HG02759 (cell line): ENCODE measurements at regions not wholly inside any gene's neighbourhood (a gene's known extent, or its start where the extent isn't known, plus 50 kb on each side); places are given as distances from the start of the nearest gene placed in this dataset.

Experiments
- ATAC-seq: cut with Tn5 transposase; IDR thresholded peaks from one replicate; pipeline ENCODE4 v1.9.1; 2021; ENCODE audit warnings: mild to moderate bottlenecking, moderate library complexity; ENCODE audit not compliant: unreplicated experiment

DNA sequence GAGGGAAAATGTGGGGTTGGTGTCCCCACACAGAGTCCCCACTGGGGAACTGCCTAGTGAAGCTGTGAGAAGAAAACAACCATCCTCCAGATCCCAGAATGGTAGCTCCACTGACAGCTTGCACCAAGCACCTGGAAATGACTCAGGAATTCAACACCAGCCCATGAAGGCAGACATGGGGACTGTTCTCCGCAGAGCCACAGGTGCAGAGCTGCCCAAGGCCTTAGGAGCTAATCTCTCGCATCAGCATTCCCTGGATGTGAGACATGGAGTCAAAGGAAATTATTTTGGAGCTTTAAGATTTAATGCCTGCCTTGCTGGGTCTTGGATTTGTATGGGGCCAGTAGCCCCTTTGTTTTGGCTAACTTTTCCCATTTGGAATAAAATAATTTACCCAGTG, 367.9 kb downstream of the FAM133A start:
- no peak for ATAC-seq

- no peak for ATAC-seq
Observed at GRCh38 chrX:94045724-94046123, 371.7 kb downstream of the FAM133A start.

GRCh38 chrX:94051926-94052325, 377.9 kb downstream of the FAM133A start:
- ATAC-seq: no peak

- no peak for ATAC-seq
Observed at GRCh38 chrX:94053575-94053974, 379.6 kb downstream of the FAM133A start.

DNA sequence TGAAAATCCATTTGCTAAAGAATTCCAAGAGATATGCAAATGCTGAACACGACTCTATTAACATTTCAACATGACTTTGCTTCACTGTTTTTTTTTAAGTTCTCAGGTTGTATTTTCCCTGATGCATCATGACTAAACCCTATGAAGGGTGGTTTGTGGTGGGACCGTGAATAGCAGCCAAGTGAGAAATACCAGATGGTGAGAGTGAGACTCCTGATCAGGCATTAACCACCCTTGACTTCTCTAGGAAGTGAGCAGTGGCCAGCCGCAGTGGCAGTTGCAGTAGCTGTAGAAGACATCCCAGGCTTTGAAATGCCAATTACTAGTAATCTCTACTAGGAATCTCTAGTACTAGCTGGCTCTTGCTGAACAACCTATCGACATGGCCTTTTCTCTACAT, 383.4 kb downstream of the FAM133A start:
- no peak for ATAC-seq

DNA sequence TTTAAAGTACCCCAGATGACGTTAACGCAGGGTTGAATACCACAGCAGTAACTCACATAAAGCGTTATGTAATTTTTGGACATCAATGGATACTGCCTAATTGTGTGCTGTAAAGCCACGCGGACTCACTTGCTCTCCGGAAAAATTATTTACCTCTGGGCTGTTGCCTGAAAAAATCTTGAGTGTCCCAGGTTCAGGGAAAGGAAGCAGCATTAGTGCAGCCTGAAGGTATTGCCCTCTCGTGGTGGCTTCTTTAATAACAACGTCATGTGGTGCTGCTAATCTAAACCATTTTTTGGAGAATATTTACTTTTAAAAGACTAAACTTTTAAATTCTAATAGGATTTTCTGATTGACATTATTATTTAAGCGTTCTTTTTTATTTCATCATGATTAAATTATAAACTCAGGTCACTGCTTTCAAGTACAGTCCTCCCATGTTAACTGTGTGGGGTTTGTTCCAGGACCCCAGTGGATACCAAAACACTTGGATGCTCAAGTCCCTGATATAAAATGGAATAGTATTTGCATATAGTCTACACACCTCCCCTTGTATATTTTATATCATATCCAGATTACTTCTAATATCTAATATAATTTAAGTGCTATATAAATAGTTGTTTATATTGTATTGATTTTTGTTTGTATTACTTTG, 384.8 kb downstream of the FAM133A start:
- no peak for ATAC-seq

GRCh38 chrX:94065091-94065490, 391.1 kb downstream of the FAM133A start:
- no peak for ATAC-seq

DNA sequence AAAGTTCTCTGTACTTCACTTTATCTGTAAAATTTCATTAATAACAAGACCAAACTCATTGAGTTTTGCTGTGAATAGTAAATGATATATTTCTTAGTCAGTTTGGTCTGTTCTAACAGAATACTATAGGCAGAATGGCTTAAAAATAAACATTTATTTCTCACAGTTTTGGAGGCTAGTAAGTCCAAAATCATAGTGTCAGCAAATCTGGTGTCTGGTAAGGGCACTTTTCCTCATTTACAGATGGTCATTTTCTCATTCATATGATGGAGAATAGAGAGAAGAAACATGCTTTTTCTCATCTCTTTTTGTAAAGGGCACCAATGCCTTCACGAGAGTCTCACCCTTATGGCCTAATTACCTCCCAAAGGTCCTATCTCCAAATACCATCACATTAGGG, 415.1 kb downstream of the FAM133A start:
- ATAC-seq: no peak

GRCh38 chrX:94097868-94098267, 423.9 kb downstream of the FAM133A start:
- ATAC-seq: no peak

GRCh38 chrX:94107981-94108380, 434.0 kb downstream of the FAM133A start:
- ATAC-seq: no peak

- ATAC-seq: no peak
Observed at GRCh38 chrX:94114362-94114761, 440.4 kb downstream of the FAM133A start.

DNA sequence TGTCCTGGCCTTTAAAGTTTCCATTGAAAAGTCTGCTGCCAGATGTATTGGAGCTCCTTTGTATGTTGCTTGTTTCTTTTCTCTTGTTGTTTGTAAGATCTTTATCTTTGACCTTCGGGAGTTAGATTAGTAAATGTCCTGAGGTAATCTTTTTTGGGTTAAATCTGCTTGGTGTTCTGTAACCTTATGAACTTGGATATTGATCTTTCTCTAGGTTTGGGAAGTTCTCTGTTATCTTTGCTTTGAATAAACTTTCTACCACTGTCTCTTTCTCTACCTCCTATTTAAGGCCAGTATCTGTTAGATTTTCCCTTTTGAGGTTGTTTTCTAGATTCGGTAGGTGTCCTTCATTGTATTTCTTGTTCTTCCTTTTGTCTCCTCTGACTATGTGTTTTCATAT, 447.8 kb downstream of the FAM133A start:
- ATAC-seq: no peak

DNA sequence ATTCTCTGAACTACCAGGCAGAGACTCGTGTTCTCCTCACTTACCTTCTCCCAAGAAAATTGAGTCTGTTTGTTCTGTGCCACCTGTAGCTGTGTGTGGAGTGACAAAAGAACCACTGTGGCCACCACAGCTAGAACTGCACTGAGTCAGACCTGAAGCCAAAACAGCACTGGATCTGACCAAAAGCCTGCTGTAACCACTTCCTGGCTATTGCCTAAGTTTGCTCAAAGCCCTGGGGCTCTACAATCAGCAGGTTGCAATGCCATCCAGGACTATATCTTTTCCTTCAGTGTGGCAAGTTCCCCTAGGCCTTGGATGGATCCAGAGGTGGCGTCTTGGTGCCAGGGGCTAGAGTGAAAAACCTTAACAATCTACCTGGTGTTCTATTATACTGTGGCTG, 449.1 kb downstream of the FAM133A start:
- ATAC-seq: no peak

DNA sequence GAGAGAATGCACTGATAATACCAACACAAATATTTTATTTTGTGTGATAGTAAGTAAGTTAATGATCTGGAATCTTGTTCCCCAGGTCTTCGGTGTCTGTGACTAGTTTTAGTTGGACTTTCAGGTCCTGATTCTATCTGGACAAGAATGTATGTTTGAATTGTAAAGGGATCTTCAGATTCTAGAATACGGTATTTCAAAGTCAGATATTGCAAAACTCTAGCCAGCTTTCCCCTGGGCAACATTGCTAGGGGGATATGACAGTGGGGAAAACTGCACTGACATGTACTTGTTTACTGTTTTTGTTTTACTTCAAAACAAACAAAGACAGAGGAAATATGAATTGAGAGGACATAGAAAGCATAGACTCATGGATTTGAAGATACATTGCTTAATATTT, 489.0 kb downstream of the FAM133A start:
- no peak for ATAC-seq

- no peak for ATAC-seq
Observed at GRCh38 chrX:94178145-94178788, 504.3 kb downstream of the FAM133A start.

DNA sequence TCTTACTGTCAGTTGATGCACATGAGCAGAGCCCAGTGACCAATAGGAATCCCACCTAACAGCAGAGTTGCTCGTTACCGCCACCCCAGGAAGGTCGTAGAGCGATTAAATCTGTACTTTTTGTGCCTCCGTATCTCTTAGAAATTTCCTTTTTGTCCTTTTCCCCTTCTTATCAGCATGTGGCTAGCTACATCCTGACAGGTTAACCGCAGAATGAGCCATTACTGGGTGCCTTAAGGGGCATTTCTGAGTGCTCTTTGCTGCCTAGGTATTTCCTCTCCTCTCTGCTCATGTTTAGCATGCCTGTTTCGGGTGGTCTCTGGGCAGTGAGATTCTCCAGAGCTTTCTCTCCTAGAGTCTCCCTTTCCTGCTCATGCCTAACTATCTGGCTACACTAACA, 530.5 kb downstream of the FAM133A start:
- ATAC-seq: no peak

DNA sequence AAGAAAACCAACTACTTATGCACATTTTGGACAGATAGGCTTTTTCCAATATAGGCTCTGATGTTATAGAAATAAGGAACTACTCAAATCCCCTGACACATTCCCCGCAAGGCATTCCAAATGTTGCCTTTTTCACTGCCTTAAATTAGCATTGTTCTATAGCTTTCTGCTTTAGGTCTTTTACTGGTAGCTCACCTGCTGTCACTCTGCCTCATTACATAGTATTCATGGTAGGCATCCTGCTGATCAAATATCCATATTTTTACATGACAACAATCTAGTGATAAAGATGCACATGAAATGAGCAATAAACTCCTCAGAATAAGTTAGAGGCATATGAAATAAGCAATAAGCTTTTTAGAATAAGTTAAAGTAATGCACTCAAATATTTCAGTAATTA, 542.7 kb downstream of the FAM133A start:
- no peak for ATAC-seq

GRCh38 chrX:94252211-94252610, 578.2 kb downstream of the FAM133A start:
- no peak for ATAC-seq

GRCh38 chrX:94256396-94256795, 582.4 kb downstream of the FAM133A start:
- no peak for ATAC-seq

DNA sequence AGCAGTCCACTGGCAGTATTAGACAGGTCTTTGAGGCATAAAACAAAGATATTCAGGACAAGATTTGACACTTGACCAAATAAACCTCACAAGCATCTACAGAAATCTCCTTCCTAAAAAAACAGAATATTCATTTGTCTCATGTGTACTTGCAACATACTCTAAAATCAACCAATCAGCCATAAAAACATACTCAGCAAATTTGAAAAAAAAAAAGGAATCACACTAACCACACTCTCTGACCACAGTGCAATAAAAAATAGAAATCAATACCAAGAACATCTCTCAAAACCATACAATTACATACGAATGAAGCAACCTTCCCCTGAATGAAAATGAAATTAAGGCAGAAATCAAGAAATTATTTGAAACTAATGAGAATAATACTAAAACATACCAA, 591.3 kb downstream of the FAM133A start:
- ATAC-seq: no peak

DNA sequence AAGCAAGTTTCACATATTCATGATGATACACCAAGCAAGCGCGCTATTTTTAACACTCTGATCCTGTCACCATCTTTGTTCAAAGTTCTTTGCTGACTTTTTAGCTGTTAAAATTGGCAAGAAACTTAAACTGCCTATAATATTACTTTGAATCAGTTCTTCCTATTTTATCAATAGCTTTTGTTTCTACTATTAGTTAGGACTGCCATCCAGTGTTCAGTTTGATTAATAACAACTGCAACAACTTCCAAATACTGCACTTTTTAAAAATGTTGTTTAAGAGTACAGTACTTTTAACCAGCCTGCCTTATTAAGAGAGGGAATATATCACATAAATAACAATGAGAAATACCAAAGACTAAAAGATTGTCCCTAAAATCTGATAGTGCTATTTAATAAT, 614.3 kb downstream of the FAM133A start:
- no peak for ATAC-seq

- no peak for ATAC-seq
Observed at GRCh38 chrX:94288972-94289371, 615.0 kb downstream of the FAM133A start.

GRCh38 chrX:94302446-94302845, 628.4 kb downstream of the FAM133A start:
- ATAC-seq: no peak
